H9 (cell line): ENCODE measurements at regions not wholly inside any gene's neighbourhood (a gene's known extent, or its start where the extent isn't known, plus 50 kb on each side); places are given as distances from the start of the nearest gene placed in this dataset.
A peak's percentile ranks its signal among the peaks of the same experiment; 100 is the strongest.

Source experiments
- DNase-seq: peaks from one replicate; pipeline ENCODE4 v3.0.0-alpha.2; 2017
- H2AFZ ChIP-seq: one replicate; pipeline ENCODE4 v1.6.1; 2013; ENCODE audit warnings: mild to moderate bottlenecking, low read length, control low read depth, moderate library complexity
- H2AK5ac ChIP-seq: 2 replicates; pipeline ENCODE4 v1.6.1; 2013; ENCODE audit warnings: low read length, control low read depth, mixed read lengths; ENCODE audit not compliant: insufficient read length
- H2BK120ac ChIP-seq: one replicate; pipeline ENCODE4 v1.6.1; 2013; ENCODE audit warnings: low read depth, mild to moderate bottlenecking, low read length, control low read depth, inconsistent platforms; ENCODE audit not compliant: poor library complexity, severe bottlenecking
- H2BK12ac ChIP-seq: 2 replicates; pipeline ENCODE4 v1.6.1; 2013; ENCODE audit warnings: low read length, control low read depth, mixed read lengths, low read depth; ENCODE audit not compliant: insufficient read length
- H2BK15ac ChIP-seq: 2 replicates; pipeline ENCODE4 v1.6.1; 2013; ENCODE audit warnings: low read depth, low read length, control low read depth
- H2BK20ac ChIP-seq: one replicate; pipeline ENCODE4 v1.6.1; 2013; ENCODE audit warnings: low read depth, mild to moderate bottlenecking, low read length, control low read depth, inconsistent platforms; ENCODE audit not compliant: poor library complexity, severe bottlenecking
- H2BK5ac ChIP-seq: 2 replicates; pipeline ENCODE4 v1.6.1; 2013; ENCODE audit warnings: low read length, control low read depth, mixed read lengths; ENCODE audit not compliant: insufficient read length
- H3K14ac ChIP-seq: 2 replicates; pipeline ENCODE4 v1.6.1; 2013; ENCODE audit warnings: low read length, control low read depth; ENCODE audit not compliant: insufficient read depth
- H3K18ac ChIP-seq: 2 replicates; pipeline ENCODE4 v1.6.1; 2013; ENCODE audit warnings: low read depth, mild to moderate bottlenecking, mixed read lengths, low read length, control low read depth; ENCODE audit not compliant: insufficient read length
- H3K23ac ChIP-seq: 2 replicates; pipeline ENCODE4 v1.6.1; 2013; ENCODE audit warnings: low read length, control low read depth, mixed read lengths, low read depth; ENCODE audit not compliant: insufficient read length
- H3K23me2 ChIP-seq: 2 replicates; pipeline ENCODE4 v1.6.1; 2013; ENCODE audit warnings: low read depth, mild to moderate bottlenecking, mixed read lengths, low read length, control low read depth; ENCODE audit not compliant: insufficient read length, poor library complexity, severe bottlenecking
- H3K27ac ChIP-seq: 2 replicates; pipeline ENCODE4 v1.5.1; 2013; ENCODE audit warnings: low read length, control low read depth, mixed read lengths, low read depth; ENCODE audit not compliant: insufficient read length
- H3K27me3 ChIP-seq: 2 replicates; pipeline ENCODE4 v1.6.1; 2013; ENCODE audit warnings: low read length, control low read depth, inconsistent platforms; ENCODE audit not compliant: insufficient read depth
- H3K4ac ChIP-seq: 2 replicates; pipeline ENCODE4 v1.6.1; 2013; ENCODE audit warnings: low read depth, mild to moderate bottlenecking, control low read depth, inconsistent platforms, low read length, moderate library complexity
- H3K4me1 ChIP-seq: 2 replicates; pipeline ENCODE4 v1.6.1; 2013; ENCODE audit warnings: low read length, control low read depth, inconsistent platforms; ENCODE audit not compliant: insufficient read depth
- H3K4me2 ChIP-seq: 2 replicates; pipeline ENCODE4 v1.6.1; 2013; ENCODE audit warnings: low read length, control low read depth, mixed read lengths; ENCODE audit not compliant: insufficient read length, insufficient read depth
- H3K56ac ChIP-seq: 2 replicates; pipeline ENCODE4 v1.6.1; 2013; ENCODE audit warnings: low read depth, mild to moderate bottlenecking, mixed read lengths, low read length, control low read depth; ENCODE audit not compliant: insufficient read length
- H3K79me1 ChIP-seq: 2 replicates; pipeline ENCODE4 v1.6.1; 2013; ENCODE audit warnings: low read depth, mild to moderate bottlenecking, moderate library complexity, low read length, control low read depth, inconsistent platforms; ENCODE audit not compliant: insufficient read depth, poor library complexity, severe bottlenecking
- H3K79me2 ChIP-seq: 2 replicates; pipeline ENCODE4 v1.6.1; 2013; ENCODE audit warnings: low read length, control low read depth, inconsistent platforms; ENCODE audit not compliant: insufficient read depth
- H3K9ac ChIP-seq: 2 replicates; pipeline ENCODE4 v1.6.1; 2013; ENCODE audit warnings: low read length, control low read depth, mixed read lengths; ENCODE audit not compliant: insufficient read length; ENCODE audit errors: extremely low read depth
- H3K9me3 ChIP-seq: one replicate; pipeline ENCODE4 v1.6.1; 2013; ENCODE audit warnings: low read depth, low read length, inconsistent platforms; ENCODE audit not compliant: control insufficient read depth
- H3T11ph ChIP-seq: one replicate; pipeline ENCODE4 v1.6.1; 2013; ENCODE audit warnings: mild to moderate bottlenecking, low read length, control low read depth, inconsistent platforms
- H4K20me1 ChIP-seq: one replicate; pipeline ENCODE4 v1.6.1; 2013; ENCODE audit not compliant: control insufficient read depth, insufficient read length, insufficient read depth
- H4K5ac ChIP-seq: 2 replicates; pipeline ENCODE4 v1.6.1; 2013; ENCODE audit warnings: low read depth, mild to moderate bottlenecking, mixed read lengths, low read length, control low read depth; ENCODE audit not compliant: insufficient read length
- H4K8ac ChIP-seq: replicated peaks from 2 replicates; pipeline ENCODE4 v1.6.1; 2013; ENCODE audit warnings: low read length, control low read depth, mixed read lengths, low read depth; ENCODE audit not compliant: insufficient read length
- H4K91ac ChIP-seq: 2 replicates; pipeline ENCODE4 v1.6.1; 2013; ENCODE audit warnings: low read depth, mild to moderate bottlenecking, moderate library complexity, mixed read lengths, low read length, control low read depth; ENCODE audit not compliant: insufficient read length
- H3K27ac Mint-ChIP-seq, 3 experiments: 2 replicates in 2 of 3; 3 replicates in 1 of 3; pipeline ENCODE4 v1.8.0; 2020 to 2021; ENCODE audit warnings: mixed read lengths in 3 of 3, mild to moderate bottlenecking in 1 of 3, moderate library complexity in 1 of 3
- H3K27me3 Mint-ChIP-seq: 2 replicates; pipeline ENCODE4 v1.8.0; 2021; ENCODE audit warnings: low read depth, mild to moderate bottlenecking, moderate library complexity, mixed read lengths
- H3K36me3 Mint-ChIP-seq, 3 experiments: 2 replicates in 2 of 3; 3 replicates in 1 of 3; pipeline ENCODE4 v1.8.0; 2020 to 2021; ENCODE audit warnings: low read depth in 3 of 3, mixed read lengths in 3 of 3; ENCODE audit not compliant: insufficient read depth in 1 of 3
- H3K4me1 Mint-ChIP-seq, 2 experiments: 2 replicates each; pipeline ENCODE4 v1.8.0; 2020; ENCODE audit warnings: mixed read lengths in 2 of 2
- H3K4me3 Mint-ChIP-seq, 2 experiments: 2 replicates in 1 of 2; 3 replicates in 1 of 2; pipeline ENCODE4 v1.8.0; 2020 to 2021; ENCODE audit warnings: mild to moderate bottlenecking in 2 of 2, mixed read lengths in 2 of 2, moderate library complexity in 1 of 2
- H3K9me3 Mint-ChIP-seq, 2 experiments: 2 replicates in 1 of 2; 3 replicates in 1 of 2; pipeline ENCODE4 v1.8.0; 2020; ENCODE audit warnings: mild to moderate bottlenecking in 2 of 2, mixed read lengths in 2 of 2, moderate library complexity in 1 of 2
- CTCF ChIP-seq: fragments of 200-600 bp; sonication (generic); conservative IDR thresholded peaks from 3 replicates; pipeline ENCODE4 v1.8.0; 2021; ENCODE audit warnings: antibody characterized with exemption, mild to moderate bottlenecking
- WGBS: extraction: QIAGEN DNeasy Blood & Tissue Kit; methylation state at CpG from one replicate; pipeline ENCODE4 v1.1.7; 2013; ENCODE audit warnings: missing lambda C conversion rate, low lambda C conversion rate, mixed read lengths; ENCODE audit not compliant: insufficient read length; ENCODE audit errors: extremely low coverage; 5-methylcytosine and 5-hydroxymethylcytosine counted together

GRCh38 chr12:102542816-102543440 lies 62.6 kb upstream of the IGF1 start:
- Histone ChIP-seq H3K9ac (no peak overlapping the region), H2BK120ac (no peak overlapping the region), H2AK5ac (no peak overlapping the region), H2BK5ac (no peak overlapping the region), H3K18ac (no peak overlapping the region), H4K20me1 (no peaks in the 10 kb centered on the region), H3K56ac (no peak overlapping the region), H3K4me1 (no peaks in the 10 kb centered on the region), H2AFZ (no peak overlapping the region), H4K5ac (no peak overlapping the region), H3K27ac (no peak overlapping the region), H2BK15ac (no peak overlapping the region), H3K23ac (no peak overlapping the region), H3K27me3 (no peaks in the 10 kb centered on the region), H4K8ac (no peak overlapping the region), H3K4me2 (no peak overlapping the region), H3T11ph (no peak overlapping the region), H3K14ac (no peak overlapping the region), H2BK12ac (no peak overlapping the region), H3K23me2 (no peaks in the 10 kb centered on the region), H3K9me3 (no peaks in the 10 kb centered on the region), H3K4ac (no peak overlapping the region), H3K79me1 (no peaks in the 10 kb centered on the region), H2BK20ac (no peak overlapping the region), H4K91ac (no peak overlapping the region), H3K79me2 (no peaks in the 10 kb centered on the region)
- DNase-seq: no peak
- TF ChIP-seq CTCF: no peak
- Mint-ChIP-seq H3K4me3 (no peak overlapping the region), H3K36me3 (no peaks in the 10 kb centered on the region), H3K9me3 (no peaks in the 10 kb centered on the region; a peak in 1 of 5 replicates), H3K27me3 (no peaks in the 10 kb centered on the region), H3K4me1 (peaks cover 0 to 4% of the 10 kb centered on the region in 2 experiments; a peak in 2 of 4 replicates), H3K27ac (peak overlapping the region in 1 of 3 experiments; percentile 65; a peak in 1 of 7 replicates)
- WGBS: no CpG with 5 or more reads among the region's 6 CpGs
